Suppressor macrophage (primary cell): ENCODE measurements at regions not wholly inside any gene's neighbourhood (a gene's known extent, or its start where the extent isn't known, plus 50 kb on each side); places are given as distances from the start of the nearest gene placed in this dataset.

Source experiments
- DNase-seq, 4 experiments: peaks; one replicate each; pipeline ENCODE4 v3.0.0-alpha.2; 2020 to 2022

DNA sequence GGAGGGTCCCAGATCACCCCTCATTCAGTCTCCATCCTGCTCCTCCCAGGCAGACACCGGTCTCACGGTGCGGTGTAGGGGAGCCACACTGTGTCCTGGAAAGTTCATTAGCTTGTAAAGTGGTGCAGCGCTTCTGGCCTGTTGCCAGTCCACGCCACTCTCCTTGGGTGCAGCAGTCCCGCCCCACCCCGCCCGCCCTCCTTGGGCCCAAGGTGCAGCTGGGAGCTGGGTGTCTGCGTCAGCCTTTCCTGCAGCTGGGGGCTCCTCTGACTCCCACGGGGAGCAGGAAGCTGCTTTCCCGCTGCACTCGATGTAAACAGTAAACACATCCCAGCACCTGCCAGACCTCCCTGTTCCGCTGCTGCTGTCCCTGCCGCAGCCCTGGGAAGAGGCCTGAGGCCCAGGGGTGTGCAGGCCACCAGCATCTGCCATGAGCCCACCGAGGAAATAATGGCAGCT, 53.8 kb upstream of the ASB18 start:
- DNase-seq: no peak

GRCh38 chr2:236318401-236318800, 54.2 kb upstream of the ASB18 start:
- DNase-seq: no peak

DNA sequence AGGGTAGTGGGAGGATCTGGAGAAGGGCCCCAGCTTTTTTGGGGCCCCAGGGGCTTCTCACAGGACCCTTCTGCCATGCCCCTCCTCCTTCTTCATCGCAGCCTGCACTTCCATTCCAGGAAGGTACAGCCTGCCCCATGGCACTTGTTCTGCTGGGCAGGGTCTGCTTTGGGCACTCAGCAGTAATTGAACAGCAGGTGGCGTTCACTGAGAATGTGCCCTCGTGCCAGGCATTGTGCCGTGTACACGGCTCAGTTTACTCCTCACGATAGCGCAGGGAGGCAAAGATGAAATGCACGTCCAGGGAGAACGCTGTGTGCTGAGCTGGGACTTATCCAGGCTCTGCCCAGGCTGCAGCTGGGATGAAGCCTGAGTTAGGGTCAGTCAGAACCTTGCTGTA, 54.8 kb upstream of the ASB18 start:
- no peak for DNase-seq

GRCh38 chr2:236321415-236321814, 57.2 kb upstream of the ASB18 start:
- no peak for DNase-seq

DNA sequence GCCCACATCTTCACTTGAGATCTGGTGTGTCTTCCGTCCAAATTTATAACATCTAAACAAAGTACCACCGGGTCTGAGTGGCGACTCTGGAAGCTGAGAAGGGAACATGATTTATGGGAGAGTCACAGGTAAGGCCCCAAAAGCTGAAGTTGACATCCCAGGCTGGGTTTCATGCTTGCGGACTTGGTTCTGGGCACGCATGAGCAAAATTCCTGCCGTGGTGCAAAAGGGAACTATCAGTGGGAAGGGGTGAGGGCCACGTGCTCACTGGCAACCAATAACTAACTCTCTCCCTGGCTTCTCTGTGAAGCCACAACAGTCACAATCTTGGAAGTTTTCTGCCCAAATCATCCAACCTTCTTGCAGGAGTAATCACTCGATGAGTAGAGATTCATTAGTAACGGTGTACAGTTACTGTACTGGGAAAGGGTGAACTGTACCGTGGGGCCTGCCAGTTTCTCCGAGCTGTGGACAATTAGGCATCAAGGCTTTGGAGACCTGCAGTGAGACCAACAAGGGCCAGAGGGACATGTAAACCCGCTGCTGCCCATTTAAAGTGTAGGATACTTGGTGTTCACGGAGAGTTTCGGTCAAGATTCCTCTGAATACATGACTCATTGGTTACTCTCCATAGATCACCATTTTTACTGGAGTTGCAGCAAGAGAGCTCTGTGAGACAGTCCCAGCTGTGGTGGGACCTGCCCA, 69.4 kb upstream of the ASB18 start:
- no peak for DNase-seq

DNA sequence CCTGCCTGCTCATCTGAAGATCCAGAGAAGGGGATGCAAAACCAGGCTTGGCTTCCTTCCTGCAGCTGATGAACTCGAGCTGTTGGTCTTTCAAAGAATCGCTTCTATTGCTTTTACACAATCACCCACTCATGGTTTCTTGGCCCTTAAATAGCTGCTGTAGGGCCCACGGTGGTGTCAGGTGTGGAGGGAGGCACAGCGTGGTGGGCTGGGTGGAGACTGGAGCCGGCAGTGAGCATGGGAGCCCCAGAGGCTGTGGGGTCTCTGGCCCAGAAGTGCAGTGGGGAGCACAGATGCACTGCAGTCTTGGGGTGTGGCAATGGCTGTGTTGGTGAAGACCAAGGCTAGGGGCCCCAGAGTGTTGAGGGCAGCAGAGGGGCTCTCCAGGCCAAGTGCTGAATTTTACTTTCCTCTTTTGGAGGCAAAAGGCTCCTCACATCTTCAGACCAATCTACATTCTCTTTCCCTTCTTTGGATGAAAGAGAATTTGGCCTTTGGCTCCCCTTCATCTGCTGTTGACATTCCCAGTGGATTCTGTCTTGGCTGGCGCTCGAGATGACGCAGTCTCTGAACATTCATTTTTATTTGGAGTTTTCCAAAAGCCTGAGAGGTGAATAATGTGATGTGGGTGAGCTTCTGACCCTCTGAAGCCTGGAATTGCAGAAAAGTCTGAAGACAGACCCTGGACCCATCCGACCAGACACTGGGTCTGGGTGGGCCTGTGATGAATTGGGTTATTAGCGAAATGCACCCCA, 70.1 kb upstream of the ASB18 start:
- no peak for DNase-seq

DNA sequence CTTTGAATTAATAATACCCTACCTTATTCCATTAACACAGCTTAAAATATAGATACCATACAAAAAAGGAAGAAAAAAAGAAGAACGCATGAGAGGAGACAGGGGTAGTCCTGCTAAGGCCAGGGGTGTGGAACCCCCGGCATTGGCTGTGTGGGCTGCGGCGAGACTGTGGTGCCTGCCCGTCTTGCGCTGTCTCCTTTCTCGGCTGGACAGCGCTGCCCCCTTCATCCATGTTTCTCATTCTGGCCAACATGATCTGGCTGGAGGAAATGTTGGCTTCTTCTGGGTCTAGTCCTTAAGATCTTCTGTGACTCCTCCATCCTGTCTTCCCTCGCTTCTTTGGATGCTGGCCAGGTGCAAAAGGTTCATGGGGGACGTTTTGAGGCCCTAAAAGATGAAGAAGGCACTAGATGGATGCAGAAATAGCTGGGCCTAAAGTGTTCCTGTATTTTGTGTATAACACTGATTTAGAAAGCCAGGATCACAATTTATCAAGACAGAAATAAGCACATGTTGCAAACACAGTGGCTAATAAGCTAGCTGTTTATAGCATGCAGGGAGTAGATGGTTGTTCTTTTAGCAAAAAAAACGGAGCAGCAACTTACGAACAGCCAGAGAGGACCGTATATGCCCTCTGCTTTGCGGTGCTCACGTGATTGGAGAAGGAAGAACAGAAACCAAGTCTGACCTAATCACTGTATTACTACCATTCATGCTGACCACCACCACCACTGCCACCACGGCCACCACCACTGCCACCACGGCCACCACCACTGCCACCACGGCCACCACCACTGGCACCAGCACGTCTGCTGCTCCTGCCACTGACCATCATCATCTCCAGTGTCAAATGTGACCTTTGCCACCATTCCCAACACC, 71.7 kb upstream of the ASB18 start:
- no peak for DNase-seq

DNA sequence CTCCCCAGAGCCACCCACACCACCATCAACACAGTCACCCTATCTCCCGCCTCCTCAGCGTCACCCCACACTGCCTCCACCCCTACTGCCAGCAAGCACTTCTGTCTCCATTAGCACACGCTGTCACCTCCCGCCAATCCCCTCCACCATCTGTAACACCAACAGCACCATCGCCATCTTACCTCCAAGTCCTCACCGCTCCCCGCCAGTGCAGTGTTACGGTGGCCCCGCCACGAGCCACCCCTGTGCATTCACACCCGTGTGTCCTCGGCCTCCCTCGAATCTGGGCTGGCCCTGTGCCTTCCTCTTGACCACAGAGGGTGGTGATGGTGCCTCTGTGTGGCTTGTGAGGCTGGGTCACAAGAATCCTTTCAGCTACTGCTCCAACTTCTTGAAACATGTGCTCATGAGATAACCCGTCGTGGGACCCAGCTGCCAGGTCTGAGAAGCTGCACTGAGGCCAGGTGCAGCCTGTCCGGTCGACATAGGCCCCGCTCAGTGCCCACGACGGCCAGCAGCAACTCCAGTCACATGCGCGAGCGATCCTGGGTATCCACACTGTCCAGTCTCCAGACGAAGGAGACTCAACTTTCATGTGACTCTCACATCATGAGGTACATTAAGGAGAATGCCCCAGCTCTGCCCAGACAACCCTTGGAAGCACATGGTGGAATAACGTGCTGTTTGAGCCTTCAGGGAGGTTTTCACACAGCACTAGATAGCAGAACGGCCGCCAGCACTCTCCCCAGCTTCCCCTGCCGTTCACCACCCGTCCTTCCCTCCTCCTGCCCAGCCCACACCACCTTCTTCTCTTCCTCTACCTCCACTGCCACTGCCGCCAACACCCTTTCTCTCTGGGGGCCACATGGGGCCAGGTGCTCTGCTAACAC, 72.6 kb upstream of the ASB18 start:
- DNase-seq: no peak

DNA sequence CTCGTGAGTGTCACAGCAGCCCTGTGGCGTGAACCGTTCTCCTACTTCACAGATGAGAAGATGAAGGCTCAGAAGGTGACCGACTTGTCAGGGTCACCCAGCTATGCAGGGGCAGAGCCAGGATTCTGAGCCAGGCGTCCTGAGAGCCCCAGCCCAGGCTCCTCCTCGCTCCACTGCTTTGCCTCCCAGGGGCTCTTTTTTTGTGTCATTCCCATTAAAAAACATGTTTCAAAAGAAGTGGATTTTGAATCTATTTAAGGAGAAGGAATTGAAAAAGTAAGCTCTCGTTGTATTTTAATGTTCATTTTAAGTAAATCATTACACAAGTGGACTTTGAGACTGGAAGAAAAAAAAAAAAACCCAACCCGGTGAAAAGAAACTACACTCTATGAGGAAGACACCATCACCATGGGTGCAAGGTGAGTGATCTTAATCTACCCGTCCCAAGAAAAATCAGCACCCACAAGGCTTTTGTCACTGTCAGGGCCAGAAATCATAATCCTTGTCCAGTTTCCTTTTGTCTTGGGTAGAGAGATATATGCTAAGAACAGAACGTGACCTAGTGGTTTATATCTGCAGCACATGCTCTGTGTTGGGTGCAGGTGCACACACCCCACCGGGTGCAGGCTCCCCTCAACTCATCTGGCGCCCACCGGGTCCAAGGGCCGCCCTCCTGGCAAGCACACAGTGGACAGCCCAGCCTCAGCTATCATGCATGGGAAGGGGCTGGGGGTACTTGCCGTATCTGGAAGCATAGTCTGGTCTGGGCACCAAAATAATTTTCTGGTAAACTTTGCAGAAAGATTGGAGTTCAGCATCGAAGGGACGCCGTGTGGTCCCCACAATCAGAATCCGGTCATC, 73.5 kb upstream of the ASB18 start:
- no peak for DNase-seq

DNA sequence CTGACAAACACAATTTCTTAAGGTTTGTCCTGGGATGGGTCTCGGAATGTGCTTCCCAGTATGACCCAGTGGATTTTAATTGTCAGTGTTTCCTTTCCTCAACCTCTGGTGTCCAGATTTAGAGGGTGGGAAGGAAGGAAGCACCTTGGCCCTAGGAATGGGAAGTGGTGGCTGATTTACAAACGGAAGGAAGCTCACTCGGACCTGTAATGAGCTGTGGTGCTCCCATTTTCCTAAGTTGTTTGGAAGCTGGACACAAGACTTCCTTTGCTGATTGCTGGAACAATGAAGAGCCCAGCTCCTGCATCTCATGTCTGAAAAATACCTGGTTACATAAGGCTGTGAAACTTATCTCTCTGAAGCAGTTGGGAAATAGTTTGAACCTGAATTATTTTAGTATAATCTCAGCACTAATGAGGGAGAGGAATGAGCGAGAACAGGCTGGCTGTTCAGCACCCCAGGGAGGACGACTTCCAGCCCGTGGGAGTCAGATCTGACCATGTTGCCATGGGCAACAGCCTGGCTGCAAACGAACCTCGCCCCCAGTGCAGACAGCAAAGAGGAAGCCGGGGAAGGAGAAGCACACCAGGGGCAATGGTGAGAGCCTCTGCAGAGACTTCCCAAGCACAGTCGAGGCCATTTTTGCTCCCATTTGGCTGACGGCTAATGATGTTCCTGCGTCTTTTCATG, 74.4 kb upstream of the ASB18 start:
- DNase-seq: peak; percentile 73 to 88 (median 86)

DNA sequence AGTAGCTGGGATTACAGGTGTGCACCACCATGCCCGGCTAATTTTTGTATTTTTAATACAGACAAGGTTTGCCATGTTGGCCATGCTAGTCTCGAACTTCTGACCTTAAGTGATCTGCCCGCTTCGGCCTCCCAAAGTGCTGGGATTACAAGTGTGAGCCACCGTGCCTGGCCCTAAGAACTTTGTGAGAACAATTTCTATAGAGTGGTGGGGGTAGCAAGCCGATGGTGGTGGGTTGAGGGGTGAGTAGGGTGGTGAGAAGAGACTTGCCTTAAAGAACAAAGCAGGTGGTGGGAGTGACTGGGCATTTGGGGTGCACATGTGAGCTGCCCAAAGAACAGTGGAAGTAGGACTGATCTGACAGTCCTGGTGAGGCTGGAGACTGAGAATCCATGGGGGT, 76.0 kb upstream of the ASB18 start:
- DNase-seq: no peak

DNA sequence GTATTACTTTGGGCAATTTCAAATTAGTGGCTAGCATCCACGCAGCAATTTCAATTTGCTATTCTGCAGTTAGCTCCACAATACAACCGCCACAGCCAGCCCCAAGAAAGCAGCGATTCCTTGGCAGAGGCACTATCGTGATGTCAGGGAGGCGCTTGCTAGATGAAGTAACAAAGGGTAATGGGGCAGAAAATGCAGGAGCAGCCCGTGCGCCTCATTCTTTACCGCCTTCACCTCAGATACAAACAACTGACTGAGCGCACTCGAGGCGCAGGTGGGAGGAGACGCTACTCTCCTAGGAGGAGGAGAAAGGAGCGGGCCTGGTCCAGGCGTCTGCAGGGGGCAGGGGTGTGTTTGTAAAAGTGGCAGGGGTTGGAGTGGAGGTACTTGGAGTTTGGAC, 76.9 kb upstream of the ASB18 start:
- no peak for DNase-seq

DNA sequence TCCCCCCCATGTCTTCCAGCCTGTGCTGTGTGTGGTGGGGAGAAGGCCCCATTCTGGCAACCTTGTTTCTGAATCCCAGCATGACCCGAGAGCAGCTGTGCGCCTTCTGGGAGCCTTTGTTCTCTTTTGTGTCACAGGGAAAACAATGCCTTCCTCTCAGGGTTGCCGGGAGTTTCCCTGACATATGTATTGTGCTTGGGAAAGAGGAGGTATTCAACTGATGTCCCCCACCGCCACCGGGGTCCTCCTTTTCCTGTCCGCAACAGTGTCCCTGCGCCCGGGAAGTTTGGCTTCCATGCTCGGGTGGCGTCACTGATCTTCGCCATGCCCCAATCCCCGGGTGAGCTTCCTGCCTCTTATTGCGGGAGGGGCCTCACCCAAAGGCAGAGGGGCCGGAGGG, 77.5 kb upstream of the ASB18 start:
- no peak for DNase-seq

DNA sequence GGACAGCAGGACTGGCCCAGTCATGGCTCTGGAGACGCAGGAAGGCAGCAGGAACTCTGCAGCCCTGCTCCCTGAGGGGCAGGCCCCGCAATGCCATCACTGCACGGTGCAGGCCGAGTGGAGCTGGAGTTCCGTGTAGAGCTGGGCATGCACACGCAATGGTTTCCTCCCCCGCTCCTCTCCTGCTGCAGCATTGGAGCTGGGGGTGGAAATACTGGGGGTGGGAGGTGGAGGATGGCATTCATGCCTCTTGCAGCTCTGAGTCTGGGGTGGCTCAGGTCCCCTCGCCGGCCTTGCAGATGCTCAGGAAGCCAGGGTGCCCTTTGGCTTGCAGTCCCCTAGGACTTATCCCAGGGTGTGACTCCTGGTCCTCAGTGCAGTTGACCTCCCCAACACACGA, 78.3 kb upstream of the ASB18 start:
- no peak for DNase-seq

DNA sequence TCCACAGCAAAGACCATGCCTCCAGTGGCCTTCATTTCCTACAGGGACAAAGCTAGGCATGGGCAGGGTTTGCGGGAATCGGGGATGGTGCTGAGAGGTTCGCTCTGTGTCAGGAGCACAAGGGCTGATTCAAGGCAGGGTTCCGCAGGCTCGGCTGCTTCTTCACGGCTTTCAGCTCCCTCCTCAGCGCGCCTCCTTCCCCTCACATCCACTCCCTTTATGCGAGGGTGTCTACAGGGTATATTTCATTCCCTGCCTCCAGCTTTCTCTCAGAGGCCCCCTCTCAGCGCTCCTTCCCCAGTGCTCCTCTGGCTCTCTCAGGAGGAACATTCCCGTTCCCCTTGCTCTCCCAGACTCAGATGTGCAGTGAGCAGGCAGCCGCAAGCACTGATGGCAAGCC, 78.7 kb upstream of the ASB18 start:
- DNase-seq: no peak

DNA sequence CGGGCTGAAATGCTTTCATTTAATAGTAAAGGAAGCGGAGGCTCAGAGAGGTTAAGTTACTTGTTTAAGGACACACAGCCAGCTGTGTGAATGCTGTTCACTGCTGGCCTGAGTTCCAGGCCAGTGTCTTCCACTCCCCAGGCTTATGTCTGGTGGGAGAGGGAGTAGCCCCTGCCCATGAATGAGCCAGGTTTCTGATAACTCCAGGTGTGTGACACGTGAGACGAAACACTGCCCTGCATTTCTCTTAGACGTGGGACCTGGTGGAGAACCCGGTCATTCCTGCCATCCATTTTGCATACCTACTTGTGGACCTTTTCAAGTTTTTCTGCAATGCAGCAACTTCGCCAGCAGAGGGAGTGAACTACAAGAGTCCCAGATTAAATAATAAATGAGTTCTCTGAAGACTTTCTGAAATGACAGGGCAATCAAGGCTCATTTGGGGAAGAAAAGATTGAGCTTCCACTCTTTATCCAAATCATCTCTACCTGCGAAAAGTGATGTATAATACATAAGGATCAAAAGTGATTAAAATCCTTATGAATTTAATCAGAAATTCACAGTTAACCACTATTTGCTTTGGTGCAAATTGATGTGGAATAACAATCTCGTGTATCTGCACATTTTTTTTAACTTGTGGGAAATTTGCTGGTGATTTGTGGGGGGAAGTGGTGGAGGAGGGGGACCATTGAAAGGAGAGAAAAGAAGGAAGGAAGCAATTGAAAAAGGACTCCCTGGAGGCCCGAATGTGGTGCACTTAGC, 79.4 kb upstream of the ASB18 start:
- DNase-seq: peak; percentile 73 to 82 (median 77)

DNA sequence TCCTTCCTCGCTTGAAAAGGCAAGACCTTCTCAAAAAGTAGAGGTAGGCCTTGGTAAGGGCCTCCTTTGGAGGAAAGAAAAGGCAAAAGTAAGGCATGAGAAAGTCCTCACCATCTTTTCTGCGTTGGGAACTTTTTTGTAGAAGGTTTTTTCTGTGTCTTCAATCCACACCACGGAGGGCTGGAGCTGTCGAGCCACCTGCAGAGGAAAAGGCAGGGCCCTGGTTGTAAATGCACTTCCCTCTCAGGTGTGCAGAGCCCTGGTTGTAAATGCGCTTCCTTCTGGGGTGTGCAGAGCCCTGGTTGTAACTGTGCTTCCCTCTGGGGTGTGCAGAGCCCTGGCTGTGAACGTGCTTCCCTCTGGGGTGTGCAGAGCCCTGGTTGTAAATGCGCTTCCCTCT, 80.2 kb upstream of the ASB18 start:
- DNase-seq: no peak

GRCh38 chr2:236345081-236345714, 81.0 kb upstream of the ASB18 start:
- DNase-seq: no peak

DNA sequence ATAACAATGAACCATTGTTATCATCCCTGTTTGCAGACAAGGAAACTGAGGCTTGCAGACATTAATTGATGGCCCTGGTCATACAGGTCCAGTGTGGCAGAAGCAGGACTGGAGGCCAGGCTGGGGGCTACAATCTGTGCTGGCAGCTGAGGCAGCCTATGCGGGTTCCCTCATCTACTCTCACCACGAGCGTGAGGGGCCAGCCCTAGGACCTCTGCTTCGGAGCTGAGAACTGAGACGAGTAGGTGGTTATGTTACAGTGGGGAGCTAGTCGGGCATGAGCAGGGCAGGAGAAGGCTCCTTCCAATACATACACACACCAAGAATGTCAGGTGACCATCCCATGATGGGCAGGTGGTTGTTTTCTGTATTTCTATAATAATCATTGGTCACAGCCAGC, 82.2 kb upstream of the ASB18 start:
- no peak for DNase-seq
